ENCODE measurements at regions not wholly inside any gene's neighbourhood (a gene's known extent, or its start where the extent isn't known, plus 50 kb on each side); places are given as distances from the start of the nearest gene placed in this dataset.
"Not testable (repeated sequence)": the region's sequence is repeated elsewhere in the genome, so short reads cannot be mapped to it uniquely, and the experiment has no call there.

DNA sequence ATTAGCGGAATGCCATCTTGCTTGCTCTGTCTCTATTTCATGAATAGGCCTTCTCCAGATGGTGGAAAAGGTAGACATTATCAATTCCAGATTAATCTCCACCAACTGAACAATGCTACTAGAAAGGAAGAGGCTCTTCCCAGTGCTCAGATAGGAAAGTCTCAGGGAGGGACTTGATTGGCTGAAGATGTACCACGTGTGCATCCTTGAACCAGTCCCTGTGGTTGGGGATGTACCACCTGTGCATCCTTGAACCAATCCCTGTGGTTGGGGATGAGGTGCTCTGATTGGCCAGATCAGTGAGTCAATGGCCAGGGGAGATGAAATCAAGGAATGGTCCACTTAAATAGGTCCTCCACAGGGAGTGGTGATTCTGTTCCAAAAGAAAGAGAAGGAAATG, 246.2 kb downstream of the NPIPA7 start:
- H3K36me3 Mint-ChIP-seq; ATAC-seq; H3K4me3 Mint-ChIP-seq; H3K27me3 Mint-ChIP-seq (ENCODE audit: low read depth); H3K4me1 Mint-ChIP-seq; H3K27ac Mint-ChIP-seq; DNase-seq (ENCODE audit: low spot score); POLR2A ChIA-PET; H3K9me3 Mint-ChIP-seq; CTCF ChIA-PET: not testable (repeated sequence)

DNA sequence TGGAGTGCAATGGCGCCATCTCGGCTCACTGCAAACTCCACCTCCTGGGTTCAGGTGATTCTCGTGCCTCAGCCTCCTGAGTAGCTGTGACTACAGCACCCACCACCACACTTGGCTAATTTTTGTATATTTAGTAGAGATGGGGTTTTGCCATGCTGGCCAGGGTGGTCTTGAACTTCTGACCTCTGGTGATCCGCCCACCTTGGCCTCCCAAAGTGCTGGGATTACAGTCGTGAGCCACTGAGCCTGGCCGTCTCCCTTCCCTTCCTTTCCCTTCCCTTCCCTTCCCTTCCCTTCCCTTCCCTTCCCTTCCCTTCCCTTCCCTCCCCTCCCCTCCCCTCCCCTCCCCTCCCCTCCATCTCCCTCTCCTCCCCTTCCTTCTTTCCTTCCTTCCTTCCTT, 248.9 kb downstream of the NPIPA7 start:
- CTCF ChIA-PET; H3K4me3 Mint-ChIP-seq; DNase-seq (ENCODE audit: low spot score); H3K4me1 Mint-ChIP-seq; H3K36me3 Mint-ChIP-seq; H3K9me3 Mint-ChIP-seq; ATAC-seq; H3K27ac Mint-ChIP-seq; POLR2A ChIA-PET; H3K27me3 Mint-ChIP-seq (ENCODE audit: low read depth): not testable (repeated sequence)

- H3K4me3 Mint-ChIP-seq; H3K4me1 Mint-ChIP-seq; DNase-seq (ENCODE audit: low spot score); H3K9me3 Mint-ChIP-seq; H3K27ac Mint-ChIP-seq; CTCF ChIA-PET; ATAC-seq; POLR2A ChIA-PET; H3K27me3 Mint-ChIP-seq (ENCODE audit: low read depth); H3K36me3 Mint-ChIP-seq: not testable (repeated sequence)
Measured at GRCh38 chr16:16638231-16638630, 259.3 kb downstream of the NPIPA7 start.

DNA sequence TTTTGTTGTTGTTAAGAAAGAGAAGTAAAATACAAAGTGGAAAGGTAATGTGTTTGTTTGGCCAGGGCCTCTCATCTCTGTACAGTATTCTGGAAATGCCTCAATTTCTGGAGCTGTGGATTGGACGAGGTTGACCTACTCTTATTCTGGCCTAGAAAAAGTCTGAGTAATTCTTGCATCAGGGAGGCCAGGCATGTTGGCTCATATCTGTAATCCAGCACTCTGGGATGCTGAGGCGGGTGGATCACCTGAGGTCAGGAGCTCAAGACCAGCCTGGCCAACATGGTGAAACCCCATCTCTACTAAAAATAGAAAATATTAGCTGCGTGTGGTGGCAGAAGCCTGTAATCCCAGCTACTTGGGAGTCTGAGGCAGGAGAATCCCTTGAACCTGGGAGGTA, 259.8 kb downstream of the NPIPA7 start:
- POLR2A ChIA-PET; H3K9me3 Mint-ChIP-seq; CTCF ChIA-PET; H3K4me1 Mint-ChIP-seq; H3K4me3 Mint-ChIP-seq; DNase-seq (ENCODE audit: low spot score); H3K27ac Mint-ChIP-seq; ATAC-seq; H3K27me3 Mint-ChIP-seq (ENCODE audit: low read depth); H3K36me3 Mint-ChIP-seq: not testable (repeated sequence)

DNA sequence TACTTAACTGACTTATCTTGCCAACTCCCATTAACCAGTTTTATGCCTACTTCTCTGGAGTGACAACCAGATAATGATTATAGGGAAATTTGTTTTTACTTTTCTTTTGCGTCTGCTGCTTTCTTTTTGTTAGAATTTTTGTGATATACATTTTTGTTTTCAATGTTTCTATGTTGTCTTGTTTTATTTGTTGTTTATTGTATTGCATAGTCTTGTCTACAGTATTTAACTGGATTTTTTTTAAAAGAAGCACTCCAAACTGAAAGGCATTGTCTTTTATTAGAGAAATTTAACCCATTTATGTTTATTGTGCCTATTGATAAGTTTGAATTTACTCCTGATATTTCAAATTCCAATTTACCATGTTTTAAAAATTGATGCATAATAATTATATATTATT, 264.9 kb downstream of the NPIPA7 start:
- POLR2A ChIA-PET; CTCF ChIA-PET; H3K4me3 Mint-ChIP-seq; H3K9me3 Mint-ChIP-seq; H3K27ac Mint-ChIP-seq; H3K36me3 Mint-ChIP-seq; ATAC-seq; H3K4me1 Mint-ChIP-seq; DNase-seq (ENCODE audit: low spot score): not testable (repeated sequence)
- H3K27me3 Mint-ChIP-seq (ENCODE audit: low read depth), result peaks cover 22% of the 10 kb centered on the region

DNA sequence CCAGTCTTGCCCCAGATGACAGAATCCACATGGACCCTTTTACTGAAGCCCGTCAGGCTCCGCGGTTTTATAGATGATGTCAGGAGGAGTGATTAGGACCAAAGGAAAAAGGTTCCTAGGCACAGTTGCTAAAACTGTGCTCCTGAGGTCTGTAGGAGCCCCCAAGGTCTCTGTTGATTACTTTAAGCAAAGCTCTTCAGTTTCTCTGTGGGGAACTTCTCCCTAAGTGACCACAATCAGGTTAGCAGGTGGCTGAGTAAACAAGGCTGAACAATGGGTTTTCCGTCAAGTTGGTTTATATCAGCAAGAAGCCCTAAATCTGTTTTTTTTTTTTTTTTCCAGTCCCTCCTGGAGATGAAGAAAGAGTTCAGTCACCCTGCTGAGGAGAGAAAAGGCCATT, 269.1 kb downstream of the NPIPA7 start:
- CTCF ChIA-PET; H3K4me1 Mint-ChIP-seq; H3K9me3 Mint-ChIP-seq; H3K36me3 Mint-ChIP-seq; DNase-seq (ENCODE audit: low spot score); H3K4me3 Mint-ChIP-seq; H3K27ac Mint-ChIP-seq; POLR2A ChIA-PET: not testable (repeated sequence)
- peaks cover 46% of the 10 kb centered on the region for H3K27me3 Mint-ChIP-seq (ENCODE audit: low read depth)
- ATAC-seq, result peak; percentile 65

DNA sequence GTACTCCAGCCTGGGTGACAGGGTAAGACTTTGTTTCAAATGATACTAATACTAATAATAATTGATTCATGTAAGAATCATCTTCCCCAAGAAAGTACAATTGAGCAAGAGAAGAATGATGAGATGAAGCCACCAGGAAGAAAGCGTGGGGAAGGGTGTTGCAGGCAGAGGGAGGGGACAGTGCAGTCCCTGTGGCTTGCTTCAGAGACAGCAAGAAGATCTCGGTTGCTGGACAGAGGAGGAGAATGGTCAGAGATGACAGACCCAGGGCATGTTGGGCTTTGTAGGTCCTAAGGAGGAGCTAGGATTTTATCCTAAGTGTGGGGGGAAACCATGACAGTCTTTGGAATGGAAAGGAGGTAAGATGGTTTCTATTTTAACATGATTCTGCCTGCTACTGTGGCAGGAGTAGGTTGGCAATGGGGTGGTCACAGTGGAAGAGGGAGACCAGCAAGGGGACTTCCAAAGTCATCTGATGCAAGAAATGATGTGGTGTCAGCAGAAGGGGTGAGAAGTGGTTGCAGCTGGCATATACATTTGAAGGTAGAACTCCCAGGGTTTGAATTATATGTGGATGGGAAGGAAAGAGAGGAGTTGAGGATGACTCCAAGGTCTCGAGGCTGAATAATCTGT, 293.4 kb downstream of the NPIPA7 start:
- H3K27ac Mint-ChIP-seq; DNase-seq (ENCODE audit: low spot score); H3K36me3 Mint-ChIP-seq; H3K27me3 Mint-ChIP-seq (ENCODE audit: low read depth); H3K4me1 Mint-ChIP-seq; H3K9me3 Mint-ChIP-seq; POLR2A ChIA-PET; ATAC-seq; CTCF ChIA-PET; H3K4me3 Mint-ChIP-seq: not testable (repeated sequence)

DNA sequence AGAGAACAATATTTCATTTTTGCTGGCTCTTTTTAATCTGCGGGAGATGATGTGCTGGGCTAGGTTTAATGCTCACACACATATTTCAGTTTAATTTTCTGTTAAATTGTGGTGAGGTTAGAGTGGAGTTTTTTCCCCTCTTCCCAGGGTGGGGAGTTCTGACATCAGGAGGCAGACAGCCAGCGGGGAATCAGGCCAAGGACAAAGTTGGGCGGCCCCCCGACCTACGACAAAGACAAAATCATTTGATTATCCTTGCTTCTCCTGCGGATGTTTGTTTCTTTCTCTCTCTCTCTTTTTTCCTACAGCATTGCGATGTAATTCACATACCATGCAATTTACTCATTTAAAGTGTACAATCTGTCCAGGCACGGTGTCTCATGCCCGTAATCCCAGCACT, 295.9 kb downstream of the NPIPA7 start:
- ATAC-seq; DNase-seq (ENCODE audit: low spot score); H3K27ac Mint-ChIP-seq; CTCF ChIA-PET; H3K9me3 Mint-ChIP-seq; POLR2A ChIA-PET; H3K4me3 Mint-ChIP-seq; H3K4me1 Mint-ChIP-seq; H3K36me3 Mint-ChIP-seq; H3K27me3 Mint-ChIP-seq (ENCODE audit: low read depth): not testable (repeated sequence)

- H3K27ac Mint-ChIP-seq; ATAC-seq; DNase-seq (ENCODE audit: low spot score): not testable (repeated sequence)
Measured at GRCh38 chr16:16721849-16722248, 342.9 kb downstream of the NPIPA7 start.

DNA sequence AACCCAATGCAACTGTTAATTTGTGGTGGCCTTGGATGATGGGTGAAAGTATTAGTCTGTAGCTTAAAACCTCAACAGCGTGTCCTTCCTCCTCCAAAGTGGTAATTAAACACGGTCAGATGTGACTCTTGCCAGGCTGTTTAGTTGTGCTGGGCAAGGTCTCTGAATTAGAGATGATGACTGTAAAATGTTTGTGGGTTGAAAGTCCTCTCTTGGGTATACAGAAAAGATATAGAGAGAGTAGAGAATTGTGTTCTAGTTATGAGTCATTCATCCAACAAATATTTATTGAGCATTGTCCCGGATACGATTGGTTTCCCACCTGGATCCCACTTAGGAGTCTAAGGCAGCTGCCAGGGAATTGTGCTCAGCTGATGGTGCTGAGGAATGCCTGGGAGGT, 343.7 kb downstream of the NPIPA7 start:
- H3K27ac Mint-ChIP-seq; H3K36me3 Mint-ChIP-seq; POLR2A ChIA-PET; H3K27me3 Mint-ChIP-seq (ENCODE audit: low read depth); H3K4me3 Mint-ChIP-seq; CTCF ChIA-PET; H3K4me1 Mint-ChIP-seq; ATAC-seq; DNase-seq (ENCODE audit: low spot score); H3K9me3 Mint-ChIP-seq: not testable (repeated sequence)

More at GRCh38 chr16:16721849-16722248, 342.9 kb downstream of the NPIPA7 start:
- H3K4me3 Mint-ChIP-seq; H3K27me3 Mint-ChIP-seq (ENCODE audit: low read depth); H3K4me1 Mint-ChIP-seq; CTCF ChIA-PET; H3K9me3 Mint-ChIP-seq; H3K36me3 Mint-ChIP-seq; POLR2A ChIA-PET: not testable (repeated sequence)

DNA sequence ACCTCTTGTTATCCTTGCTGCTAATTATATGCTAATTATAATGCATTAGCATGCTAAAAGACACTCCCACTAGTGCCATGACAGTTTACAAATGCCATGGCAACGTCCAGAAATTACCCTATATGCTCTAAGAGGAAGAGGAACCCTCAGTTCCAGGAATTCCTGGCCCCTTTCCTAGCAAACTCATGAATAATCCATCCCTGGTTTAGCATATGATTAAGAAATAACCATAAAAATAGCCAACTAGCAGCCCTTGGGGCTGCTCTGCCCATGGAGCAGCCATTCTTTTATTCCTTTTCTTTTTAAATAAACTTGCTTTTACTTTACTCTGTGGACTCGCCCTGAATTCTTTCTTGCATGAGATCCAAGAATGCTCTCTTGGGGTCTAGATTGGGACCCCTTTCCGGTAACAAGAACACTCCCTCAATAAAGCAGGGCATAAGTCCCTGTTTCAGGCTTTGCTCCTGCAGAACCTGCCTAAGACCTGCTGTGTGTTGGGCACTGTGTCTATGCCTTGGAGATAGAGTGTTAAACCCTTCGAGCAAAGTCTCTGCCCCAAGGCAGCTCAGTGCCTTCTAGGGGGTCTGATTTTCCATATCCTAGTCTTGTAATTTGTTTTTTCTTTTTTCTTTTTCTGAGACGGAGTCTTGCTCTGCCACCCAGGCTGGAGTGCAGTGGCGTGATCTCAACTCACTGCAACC, 345.0 kb downstream of the NPIPA7 start:
- ATAC-seq; CTCF ChIA-PET; H3K4me3 Mint-ChIP-seq; POLR2A ChIA-PET; DNase-seq (ENCODE audit: low spot score); H3K27me3 Mint-ChIP-seq (ENCODE audit: low read depth); H3K9me3 Mint-ChIP-seq; H3K4me1 Mint-ChIP-seq; H3K36me3 Mint-ChIP-seq; H3K27ac Mint-ChIP-seq: not testable (repeated sequence)

DNA sequence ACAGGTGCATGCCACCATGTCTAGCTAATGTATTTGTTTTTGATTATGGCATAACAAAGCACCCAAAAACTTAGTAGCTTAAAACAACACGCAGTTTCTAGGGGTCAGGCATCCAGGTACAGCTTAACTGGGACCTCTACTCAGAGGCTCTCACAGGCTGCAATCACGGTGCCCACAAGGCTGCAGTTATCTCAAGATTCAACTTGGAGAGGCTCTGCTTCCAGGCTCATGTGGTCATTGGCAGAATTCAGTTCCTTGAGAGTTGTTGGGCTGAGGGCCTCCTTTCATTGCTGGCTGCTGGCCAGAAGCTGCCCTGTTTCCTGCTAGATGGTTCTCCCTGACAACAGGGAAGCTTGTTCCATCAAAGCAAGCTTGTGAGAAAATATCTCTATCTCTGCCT, 348.1 kb downstream of the NPIPA7 start:
- H3K4me3 Mint-ChIP-seq; POLR2A ChIA-PET; CTCF ChIA-PET; H3K4me1 Mint-ChIP-seq; DNase-seq (ENCODE audit: low spot score); H3K27ac Mint-ChIP-seq; H3K36me3 Mint-ChIP-seq; ATAC-seq; H3K9me3 Mint-ChIP-seq; H3K27me3 Mint-ChIP-seq (ENCODE audit: low read depth): not testable (repeated sequence)

DNA sequence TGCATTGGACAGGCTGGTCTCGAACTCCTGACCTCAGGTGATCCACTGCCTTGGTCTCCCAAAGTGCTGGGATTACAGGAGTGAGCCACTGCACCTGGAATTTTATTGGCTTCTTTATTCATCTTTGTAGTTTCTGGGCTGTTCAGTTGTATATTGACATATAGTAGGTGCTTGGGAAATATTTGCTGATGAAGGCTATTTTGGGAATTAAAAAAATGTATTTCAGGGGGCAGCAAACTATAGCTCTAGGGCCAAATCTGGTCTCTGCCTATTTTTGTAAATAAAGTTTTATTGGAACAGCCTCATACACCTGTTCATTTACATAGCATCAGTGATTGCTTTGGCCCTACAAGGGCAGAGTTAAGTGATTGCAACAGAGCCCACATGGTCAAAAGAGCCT, 363.6 kb downstream of the NPIPA7 start:
- H3K4me1 Mint-ChIP-seq; H3K4me3 Mint-ChIP-seq; POLR2A ChIA-PET; H3K9me3 Mint-ChIP-seq; CTCF ChIA-PET; H3K27me3 Mint-ChIP-seq (ENCODE audit: low read depth); H3K27ac Mint-ChIP-seq; DNase-seq (ENCODE audit: low spot score); ATAC-seq; H3K36me3 Mint-ChIP-seq: not testable (repeated sequence)

All from WTC11 (cell line).